ENCODE measurements at regions not wholly inside any gene's neighbourhood (a gene's known extent, or its start where the extent isn't known, plus 50 kb on each side); places are given as distances from the start of the nearest gene placed in this dataset.

GRCh38 chr2:56537756-56538155 is 354.0 kb downstream of the CCDC85A start:
- ChIA-PET CTCF (no interaction called here), POLR2A (no interaction called here)
- Mint-ChIP-seq H3K36me3 (ENCODE audit: low read depth) (no peaks in the 10 kb centered on the region), H3K27ac (no peak overlapping the region), H3K9me3 (peaks cover 9% of the 10 kb centered on the region), H3K4me1 (ENCODE audit: low read depth) (no peaks in the 10 kb centered on the region), H3K4me3 (no peak overlapping the region), H3K27me3 (no peaks in the 10 kb centered on the region)
- ATAC-seq: no peak
- intact Hi-C loops (cut with micrococcal nuclease): no loop called here
- DNase-seq: no peak
- TF ChIP-seq, protein P1, sequence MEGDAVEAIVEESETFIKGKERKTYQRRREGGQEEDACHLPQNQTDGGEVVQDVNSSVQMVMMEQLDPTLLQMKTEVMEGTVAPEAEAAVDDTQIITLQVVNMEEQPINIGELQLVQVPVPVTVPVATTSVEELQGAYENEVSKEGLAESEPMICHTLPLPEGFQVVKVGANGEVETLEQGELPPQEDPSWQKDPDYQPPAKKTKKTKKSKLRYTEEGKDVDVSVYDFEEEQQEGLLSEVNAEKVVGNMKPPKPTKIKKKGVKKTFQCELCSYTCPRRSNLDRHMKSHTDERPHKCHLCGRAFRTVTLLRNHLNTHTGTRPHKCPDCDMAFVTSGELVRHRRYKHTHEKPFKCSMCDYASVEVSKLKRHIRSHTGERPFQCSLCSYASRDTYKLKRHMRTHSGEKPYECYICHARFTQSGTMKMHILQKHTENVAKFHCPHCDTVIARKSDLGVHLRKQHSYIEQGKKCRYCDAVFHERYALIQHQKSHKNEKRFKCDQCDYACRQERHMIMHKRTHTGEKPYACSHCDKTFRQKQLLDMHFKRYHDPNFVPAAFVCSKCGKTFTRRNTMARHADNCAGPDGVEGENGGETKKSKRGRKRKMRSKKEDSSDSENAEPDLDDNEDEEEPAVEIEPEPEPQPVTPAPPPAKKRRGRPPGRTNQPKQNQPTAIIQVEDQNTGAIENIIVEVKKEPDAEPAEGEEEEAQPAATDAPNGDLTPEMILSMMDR (IDR thresholded peaks at IDR 0.05): no peak

- ChIA-PET CTCF (no interaction called here), POLR2A (no interaction called here)
- Mint-ChIP-seq H3K4me3 (no peak overlapping the region), H3K27me3 (no peaks in the 10 kb centered on the region), H3K4me1 (ENCODE audit: low read depth) (no peaks in the 10 kb centered on the region), H3K36me3 (ENCODE audit: low read depth) (no peaks in the 10 kb centered on the region), H3K27ac (no peak overlapping the region), H3K9me3 (peaks cover 9% of the 10 kb centered on the region)
- intact Hi-C loops (cut with micrococcal nuclease): no loop called here
- ATAC-seq: no peak
- TF ChIP-seq, protein P1 (IDR thresholded peaks at IDR 0.05): no peak
- no peak for DNase-seq
Observed at GRCh38 chr2:56539618-56540017, 355.8 kb downstream of the CCDC85A start.

GRCh38 chr2:56540467-56540866 is 356.7 kb downstream of the CCDC85A start:
- Mint-ChIP-seq H3K36me3 (ENCODE audit: low read depth) (no peaks in the 10 kb centered on the region), H3K4me3 (no peak overlapping the region), H3K27ac (no peak overlapping the region), H3K27me3 (no peaks in the 10 kb centered on the region), H3K4me1 (ENCODE audit: low read depth) (no peaks in the 10 kb centered on the region), H3K9me3 (peaks cover 6% of the 10 kb centered on the region)
- ATAC-seq: no peak
- DNase-seq: no peak
- CTCF ChIA-PET: no interaction called here
- POLR2A ChIA-PET: no interaction called here
- TF ChIP-seq, protein P1 (IDR thresholded peaks at IDR 0.05): no peak
- intact Hi-C loops (cut with micrococcal nuclease): no loop called here

DNA sequence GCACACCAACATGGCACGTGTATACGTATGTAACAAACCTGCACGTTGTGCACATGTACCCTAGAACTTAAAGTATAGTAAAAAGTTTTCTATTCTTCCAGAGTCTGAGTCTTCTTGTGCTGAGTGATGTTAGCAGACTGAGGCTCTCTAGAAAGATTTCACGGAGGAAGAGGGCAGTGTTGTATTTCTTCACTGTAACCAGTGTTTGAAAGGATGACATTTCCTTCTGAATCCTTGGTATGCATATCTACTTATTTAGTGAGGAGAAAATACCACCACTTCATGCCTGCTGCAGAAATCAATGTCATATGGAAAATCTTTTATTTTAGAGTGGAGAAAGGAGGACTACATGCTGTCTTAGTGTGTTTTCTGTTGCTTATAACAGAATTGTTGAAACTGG is 357.1 kb downstream of the CCDC85A start:
- no peak overlapping the region for H3K27ac Mint-ChIP-seq

DNA sequence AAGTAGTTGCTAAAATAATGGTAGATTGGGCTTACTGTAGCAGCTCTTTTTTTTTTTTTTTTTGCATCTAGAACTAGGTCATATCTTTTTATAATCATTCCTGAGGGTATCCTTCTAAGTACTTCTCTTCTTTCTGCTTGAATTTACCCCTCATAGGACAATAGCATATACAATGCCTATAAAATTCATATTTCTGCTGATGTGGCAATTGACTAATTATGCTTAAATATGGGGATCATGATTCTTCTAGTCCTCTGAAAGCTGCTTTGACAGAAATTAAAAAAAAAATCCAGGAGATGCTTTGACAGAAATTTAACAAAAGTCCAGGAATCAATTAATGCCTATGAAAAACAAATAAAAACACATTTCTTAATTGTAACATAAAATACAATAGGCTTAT is 358.4 kb downstream of the CCDC85A start:
- H3K4me1 Mint-ChIP-seq (ENCODE audit: low read depth): no peaks in the 10 kb centered on the region
- ATAC-seq (no peak), DNase-seq (no peak)
- H3K27ac Mint-ChIP-seq: no peak overlapping the region
- H3K36me3 Mint-ChIP-seq (ENCODE audit: low read depth): no peaks in the 10 kb centered on the region
- intact Hi-C loops (cut with micrococcal nuclease): no loop called here
- H3K4me3 Mint-ChIP-seq: no peak overlapping the region
- CTCF ChIA-PET: no interaction called here
- TF ChIP-seq, protein P1 (IDR thresholded peaks at IDR 0.05): no peak
- POLR2A ChIA-PET: no interaction called here
- H3K27me3 Mint-ChIP-seq: no peaks in the 10 kb centered on the region
- peaks cover 6% of the 10 kb centered on the region for H3K9me3 Mint-ChIP-seq

More for the DNA sequence above, 357.1 kb downstream of the CCDC85A start:
- ATAC-seq (no peak), DNase-seq (no peak)
- H3K36me3 Mint-ChIP-seq (ENCODE audit: low read depth): no peaks in the 10 kb centered on the region
- no peak overlapping the region for H3K4me3 Mint-ChIP-seq
- POLR2A ChIA-PET: no interaction called here
- intact Hi-C loops (cut with micrococcal nuclease): no loop called here
- no peaks in the 10 kb centered on the region for H3K4me1 Mint-ChIP-seq (ENCODE audit: low read depth)
- TF ChIP-seq, protein P1 (IDR thresholded peaks at IDR 0.05): no peak
- CTCF ChIA-PET: no interaction called here
- no peaks in the 10 kb centered on the region for H3K27me3 Mint-ChIP-seq
- peaks cover 6% of the 10 kb centered on the region for H3K9me3 Mint-ChIP-seq

Data from activated CD8-positive, alpha-beta T cell treated with anti-CD3 and anti-CD28 coated beads for 36 hours (primary cell).